GM10248 (cell line): ENCODE measurements at regions not wholly inside any gene's neighbourhood (a gene's known extent, or its start where the extent isn't known, plus 50 kb on each side); places are given as distances from the start of the nearest gene placed in this dataset.

Experiments used
- CTCF ChIA-PET: fragments of 300-600 bp; sonication (Branson Sonifier 250); formaldehyde crosslinking; extraction: SDS; loops from one replicate; lab custom pipeline; 2021; ENCODE audit warnings: antibody characterized with exemption; lab: Yijun Ruan, JAX
- POLR2A ChIA-PET: fragments of 350-650 bp; sonication (Branson Sonifier 250); formaldehyde crosslinking; extraction: SDS; loops from one replicate; lab custom pipeline; 2020; ENCODE audit warnings: antibody characterized with exemption; lab: Yijun Ruan, JAX
- DNase-seq: peaks from one replicate; pipeline ENCODE4 v3.0.0; 2012; ENCODE audit errors: extremely low spot score
- TF ChIP-seq, protein P1 (sequence below): IDR thresholded peaks from 2 replicates; pipeline ENCODE4 v1.5.1; 2012; ENCODE audit warnings: mild to moderate bottlenecking, low read depth; ENCODE audit errors: extremely low read depth, missing control alignments, control extremely low read depth

DNA sequence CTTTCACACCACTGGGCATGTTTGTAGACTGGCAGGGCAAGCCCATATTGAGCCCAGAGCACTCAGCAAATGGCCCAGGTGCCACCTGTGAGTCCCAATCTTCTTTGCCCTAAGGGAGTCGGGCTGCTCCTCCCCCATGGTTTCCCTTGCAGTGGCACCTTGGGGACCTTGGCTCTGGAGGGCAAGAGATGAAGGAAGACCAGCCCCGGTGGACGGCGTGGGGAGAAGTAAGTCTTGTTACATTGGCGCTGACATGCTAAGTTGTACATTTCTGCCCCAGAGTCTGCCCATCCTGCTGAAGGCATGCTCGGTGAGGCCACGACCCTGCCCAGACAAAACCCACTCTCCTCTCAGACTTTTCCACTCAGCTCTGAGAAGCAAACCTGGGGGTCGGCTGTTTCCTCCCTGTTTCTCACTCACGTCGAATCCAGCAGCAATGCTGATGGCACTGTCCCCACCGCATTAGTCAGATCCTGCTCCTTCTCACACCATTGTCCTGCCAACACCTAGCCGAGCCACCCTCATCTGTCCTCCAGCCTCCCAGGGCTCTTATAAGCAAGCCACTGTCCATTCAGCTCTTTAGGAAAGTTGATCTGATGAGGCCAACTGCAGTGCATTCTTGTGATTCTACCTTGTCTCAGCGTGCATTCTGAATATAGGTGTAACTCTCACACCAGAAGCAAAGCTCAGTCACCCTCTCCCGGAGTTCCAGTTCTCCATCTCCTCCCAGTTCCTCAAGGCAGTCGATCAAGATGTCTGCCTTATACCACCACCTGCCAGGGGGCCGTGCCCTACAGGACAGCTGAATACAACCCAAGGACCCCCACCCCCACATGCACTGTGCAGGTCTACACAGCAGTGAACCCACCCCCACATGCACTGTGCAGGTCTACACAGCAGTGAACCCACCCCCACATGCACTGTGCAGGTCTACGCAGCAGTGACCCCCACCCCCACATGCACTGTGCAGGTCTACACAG is 827.1 kb downstream of the TBC1D22A start:
- ChIA-PET CTCF (no interaction called here), POLR2A (no interaction called here)
- TF ChIP-seq, protein P1, sequence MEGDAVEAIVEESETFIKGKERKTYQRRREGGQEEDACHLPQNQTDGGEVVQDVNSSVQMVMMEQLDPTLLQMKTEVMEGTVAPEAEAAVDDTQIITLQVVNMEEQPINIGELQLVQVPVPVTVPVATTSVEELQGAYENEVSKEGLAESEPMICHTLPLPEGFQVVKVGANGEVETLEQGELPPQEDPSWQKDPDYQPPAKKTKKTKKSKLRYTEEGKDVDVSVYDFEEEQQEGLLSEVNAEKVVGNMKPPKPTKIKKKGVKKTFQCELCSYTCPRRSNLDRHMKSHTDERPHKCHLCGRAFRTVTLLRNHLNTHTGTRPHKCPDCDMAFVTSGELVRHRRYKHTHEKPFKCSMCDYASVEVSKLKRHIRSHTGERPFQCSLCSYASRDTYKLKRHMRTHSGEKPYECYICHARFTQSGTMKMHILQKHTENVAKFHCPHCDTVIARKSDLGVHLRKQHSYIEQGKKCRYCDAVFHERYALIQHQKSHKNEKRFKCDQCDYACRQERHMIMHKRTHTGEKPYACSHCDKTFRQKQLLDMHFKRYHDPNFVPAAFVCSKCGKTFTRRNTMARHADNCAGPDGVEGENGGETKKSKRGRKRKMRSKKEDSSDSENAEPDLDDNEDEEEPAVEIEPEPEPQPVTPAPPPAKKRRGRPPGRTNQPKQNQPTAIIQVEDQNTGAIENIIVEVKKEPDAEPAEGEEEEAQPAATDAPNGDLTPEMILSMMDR = no peak
- DNase-seq = no peak

DNA sequence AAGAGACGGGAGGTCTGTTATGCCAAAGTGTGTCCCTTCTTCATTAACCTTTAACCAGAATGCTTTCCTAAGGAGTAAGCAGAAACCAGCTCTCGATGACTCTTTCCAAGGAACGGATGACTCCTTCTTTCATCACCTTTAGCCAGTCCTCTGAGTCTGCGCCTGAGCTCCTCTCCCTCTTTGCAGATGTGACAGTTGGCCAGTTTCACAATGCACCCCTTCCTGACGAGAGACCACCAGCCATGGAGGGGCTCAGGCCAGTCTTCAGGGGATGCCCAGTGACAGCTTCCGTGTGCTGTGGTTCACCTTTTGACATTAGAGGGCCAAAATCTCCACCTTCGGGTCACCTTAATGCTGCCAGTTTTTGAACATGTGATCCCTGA is 826.1 kb downstream of the TBC1D22A start:
- ChIA-PET CTCF (no interaction called here), POLR2A (no interaction called here)
- DNase-seq = no peak
- TF ChIP-seq, protein P1 = no peak

DNA sequence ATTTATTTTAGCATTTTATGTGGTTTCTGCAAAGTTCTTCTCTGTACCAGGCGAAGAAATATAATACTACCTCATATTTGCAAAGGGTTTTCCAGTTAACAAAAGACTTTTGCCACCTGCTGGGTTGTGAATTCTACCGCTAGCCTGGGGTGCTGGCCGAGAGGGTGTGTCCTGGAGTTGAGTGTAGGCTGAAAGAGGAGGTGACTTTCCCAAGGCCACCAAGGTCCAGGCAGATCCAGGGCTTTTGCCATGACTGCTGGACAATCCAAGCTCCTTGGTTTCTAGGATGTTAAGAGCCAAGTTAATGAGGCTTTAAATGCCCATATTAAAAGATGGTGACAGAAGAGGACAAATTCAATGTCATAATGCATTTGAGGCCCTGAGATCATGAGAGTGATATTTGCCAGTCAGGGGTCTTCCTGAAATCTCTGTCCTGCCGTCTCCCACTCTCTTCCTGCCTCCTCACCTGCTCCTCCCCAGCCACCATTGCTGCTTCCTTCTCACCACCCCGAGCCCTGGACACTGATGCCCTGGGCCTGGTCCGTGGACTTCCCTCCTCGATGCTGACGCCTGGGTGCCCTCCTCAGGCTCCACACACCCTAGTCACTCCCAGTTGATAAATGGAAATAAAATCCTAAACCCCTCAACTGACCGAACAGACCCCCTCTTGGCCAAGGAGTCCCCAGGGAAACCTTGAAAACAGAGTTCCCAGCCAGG is 825.6 kb downstream of the TBC1D22A start:
- DNase-seq = no peak
- POLR2A ChIA-PET = no interaction called here

DNA sequence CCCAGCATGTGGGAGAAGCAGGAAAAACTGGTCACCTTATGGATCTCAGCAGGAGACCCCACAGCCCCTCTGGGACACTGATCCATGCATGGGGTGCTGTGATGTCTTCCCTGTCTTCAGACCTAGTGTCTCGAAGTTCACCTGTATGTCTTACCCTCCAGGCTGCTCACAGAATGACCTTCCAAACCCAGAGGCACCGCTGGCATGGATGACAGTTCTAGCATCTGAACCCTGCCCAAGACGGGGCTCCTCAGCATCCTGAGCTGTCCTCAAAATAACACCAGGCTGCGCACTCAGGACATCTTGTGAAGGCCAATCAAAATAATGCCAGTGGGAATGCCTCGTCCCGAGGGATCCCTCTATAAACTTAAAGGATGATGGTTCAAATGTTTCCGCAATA is 824.9 kb downstream of the TBC1D22A start:
- DNase-seq = no peak
- ChIA-PET CTCF (no interaction called here), POLR2A (no interaction called here)
- TF ChIP-seq, protein P1 = no peak

More for the DNA sequence above, 825.6 kb downstream of the TBC1D22A start:
- TF ChIP-seq, protein P1 = no peak
- CTCF ChIA-PET = no interaction called here

DNA sequence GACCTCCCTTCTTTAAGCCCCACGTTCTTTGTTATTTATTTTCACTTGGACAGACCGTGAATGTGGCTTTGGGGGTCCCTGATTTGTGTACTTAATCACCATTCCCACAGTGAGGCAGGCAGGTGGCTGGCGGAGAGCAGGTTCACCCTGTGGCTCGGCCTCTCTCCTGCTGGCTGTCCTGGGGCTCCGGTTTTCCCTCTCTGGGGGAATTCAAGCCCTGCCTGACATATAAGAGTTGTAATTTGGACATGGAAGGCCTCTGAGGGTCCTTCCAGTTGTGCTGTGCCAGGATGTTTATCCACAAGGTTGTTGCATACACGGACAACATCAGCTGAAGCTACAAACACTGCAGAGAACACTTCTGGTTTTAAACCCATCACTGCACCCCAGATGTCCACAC is 824.5 kb downstream of the TBC1D22A start:
- TF ChIP-seq, protein P1 = no peak
- CTCF ChIA-PET = no interaction called here
- POLR2A ChIA-PET = no interaction called here
- no peak for DNase-seq

DNA sequence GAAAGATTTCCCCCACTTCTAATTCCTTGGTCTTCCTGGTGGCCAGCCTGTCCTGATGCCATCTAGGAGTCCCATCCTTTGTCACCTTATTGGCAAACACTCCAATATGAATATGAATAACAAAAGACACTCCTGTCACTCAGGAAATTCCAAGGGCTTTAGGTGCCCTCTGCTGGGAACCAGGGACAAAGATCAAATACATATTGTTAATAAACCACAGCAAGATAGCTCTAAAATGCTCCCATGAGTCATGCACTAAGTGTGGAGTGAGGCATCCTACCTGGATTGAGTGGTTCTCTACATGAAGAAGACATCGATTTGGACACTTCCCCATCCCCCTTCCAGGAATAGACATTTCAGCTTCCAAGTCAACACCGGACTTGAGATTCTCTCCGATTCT is 823.6 kb downstream of the TBC1D22A start:
- ChIA-PET POLR2A (no interaction called here), CTCF (no interaction called here)
- TF ChIP-seq, protein P1 = no peak
- DNase-seq = no peak
